Endodermal cell (in vitro differentiated cells): ENCODE measurements at regions not wholly inside any gene's neighbourhood (a gene's known extent, or its start where the extent isn't known, plus 50 kb on each side); places are given as distances from the start of the nearest gene placed in this dataset.
A peak's percentile ranks its signal among the peaks of the same experiment; 100 is the strongest.
"Not testable (repeated sequence)": the region's sequence is repeated elsewhere in the genome, so short reads cannot be mapped to it uniquely, and the experiment has no call there.

ENCODE experiments used
- DNase-seq: peaks from one replicate; pipeline ENCODE4 v3.0.0-alpha.2; 2017
- H3K27ac ChIP-seq: 2 replicates; pipeline ENCODE4 v1.5.1; 2013; ENCODE audit warnings: mild to moderate bottlenecking, low read depth, low read length, moderate library complexity
- H3K27me3 ChIP-seq: 2 replicates; pipeline ENCODE4 v1.6.1; 2013; ENCODE audit warnings: mild to moderate bottlenecking, low read length, moderate library complexity; ENCODE audit not compliant: insufficient read depth, control insufficient read depth, poor library complexity, severe bottlenecking
- H3K36me3 ChIP-seq: 2 replicates; pipeline ENCODE4 v1.7.0; 2013; ENCODE audit warnings: mild to moderate bottlenecking, low read length, moderate library complexity; ENCODE audit not compliant: control insufficient read depth, insufficient read depth
- H3K4me1 ChIP-seq: one replicate; pipeline ENCODE4 v1.7.0; 2013; ENCODE audit warnings: low read length; ENCODE audit not compliant: control insufficient read depth, insufficient read depth
- H3K4me3 ChIP-seq: 2 replicates; pipeline ENCODE4 v1.5.1; 2013; ENCODE audit warnings: mild to moderate bottlenecking, low read length, moderate library complexity
- H3K9ac ChIP-seq: 2 replicates; pipeline ENCODE4 v1.6.1; 2013; ENCODE audit warnings: mild to moderate bottlenecking, low read length, moderate library complexity; ENCODE audit not compliant: poor library complexity, severe bottlenecking; ENCODE audit errors: extremely low read depth
- H3K9me3 ChIP-seq: 2 replicates; pipeline ENCODE4 v1.6.1; 2013; ENCODE audit warnings: mild to moderate bottlenecking, low read length, moderate library complexity; ENCODE audit not compliant: control insufficient read depth
- H3K27ac Mint-ChIP-seq: 2 replicates; pipeline ENCODE4 v1.8.0; 2020; ENCODE audit warnings: mixed read lengths
- H3K27me3 Mint-ChIP-seq: 2 replicates; pipeline ENCODE4 v1.8.0; 2021; ENCODE audit warnings: mild to moderate bottlenecking, mixed read lengths; ENCODE audit not compliant: insufficient read depth
- H3K36me3 Mint-ChIP-seq: 2 replicates; pipeline ENCODE4 v1.8.0; 2020; ENCODE audit warnings: low read depth, mixed read lengths
- H3K4me1 Mint-ChIP-seq: 2 replicates; pipeline ENCODE4 v1.8.0; 2020; ENCODE audit warnings: mixed read lengths
- H3K4me3 Mint-ChIP-seq: 2 replicates; pipeline ENCODE4 v1.8.0; 2020; ENCODE audit warnings: mild to moderate bottlenecking, moderate library complexity, mixed read lengths
- H3K9me3 Mint-ChIP-seq: 2 replicates; pipeline ENCODE4 v1.8.0; 2020; ENCODE audit warnings: mild to moderate bottlenecking, mixed read lengths
- WGBS, 2 experiments: methylation state at CpG; one replicate each; pipeline versions ENCODE4 v1.1.5 to v1.1.7; 2013; ENCODE audit warnings: missing lambda C conversion rate in 2 of 2, mixed read lengths in 1 of 2; ENCODE audit not compliant: insufficient coverage in 1 of 2, insufficient read length in 1 of 2; 5-methylcytosine and 5-hydroxymethylcytosine counted together
- TF ChIP-seq, protein P1 (sequence below): fragments of 200-600 bp; sonication (generic); conservative IDR thresholded peaks from 2 replicates; pipeline ENCODE4 v1.5.0; 2021; ENCODE audit warnings: antibody characterized with exemption, mild to moderate bottlenecking

DNA sequence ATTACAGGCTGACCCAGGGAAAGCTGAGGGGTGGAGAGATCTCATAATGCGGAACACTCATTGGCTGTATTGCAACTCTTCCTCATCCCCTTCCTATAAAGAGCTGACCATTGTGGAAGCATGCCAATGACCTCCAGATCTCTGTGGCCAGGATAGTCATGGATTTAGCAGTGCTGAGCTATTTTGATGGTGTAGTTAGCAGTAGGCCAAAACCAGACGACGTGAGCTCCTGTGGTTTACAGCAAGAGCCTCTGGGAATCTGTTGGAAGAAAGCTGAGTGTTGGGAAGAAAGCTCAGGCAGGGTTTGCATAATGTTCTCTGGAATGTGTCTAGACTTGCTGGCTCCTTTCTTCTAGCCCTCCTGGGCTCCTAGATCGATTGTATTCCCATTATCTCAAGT is 187.5 kb upstream of the GPC6 start:
- H3K9me3 ChIP-seq, result peaks cover 24% of the 10 kb centered on the region
- TF ChIP-seq, protein P1, sequence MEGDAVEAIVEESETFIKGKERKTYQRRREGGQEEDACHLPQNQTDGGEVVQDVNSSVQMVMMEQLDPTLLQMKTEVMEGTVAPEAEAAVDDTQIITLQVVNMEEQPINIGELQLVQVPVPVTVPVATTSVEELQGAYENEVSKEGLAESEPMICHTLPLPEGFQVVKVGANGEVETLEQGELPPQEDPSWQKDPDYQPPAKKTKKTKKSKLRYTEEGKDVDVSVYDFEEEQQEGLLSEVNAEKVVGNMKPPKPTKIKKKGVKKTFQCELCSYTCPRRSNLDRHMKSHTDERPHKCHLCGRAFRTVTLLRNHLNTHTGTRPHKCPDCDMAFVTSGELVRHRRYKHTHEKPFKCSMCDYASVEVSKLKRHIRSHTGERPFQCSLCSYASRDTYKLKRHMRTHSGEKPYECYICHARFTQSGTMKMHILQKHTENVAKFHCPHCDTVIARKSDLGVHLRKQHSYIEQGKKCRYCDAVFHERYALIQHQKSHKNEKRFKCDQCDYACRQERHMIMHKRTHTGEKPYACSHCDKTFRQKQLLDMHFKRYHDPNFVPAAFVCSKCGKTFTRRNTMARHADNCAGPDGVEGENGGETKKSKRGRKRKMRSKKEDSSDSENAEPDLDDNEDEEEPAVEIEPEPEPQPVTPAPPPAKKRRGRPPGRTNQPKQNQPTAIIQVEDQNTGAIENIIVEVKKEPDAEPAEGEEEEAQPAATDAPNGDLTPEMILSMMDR, result no peak
- H3K27ac ChIP-seq, result no peak overlapping the region
- H3K27me3 ChIP-seq, result no peaks in the 10 kb centered on the region
- H3K36me3 ChIP-seq, result no peaks in the 10 kb centered on the region
- no peak overlapping the region for H3K27ac Mint-ChIP-seq
- no peaks in the 10 kb centered on the region for H3K27me3 Mint-ChIP-seq
- no peak for DNase-seq
- no peak overlapping the region for H3K4me3 Mint-ChIP-seq
- peaks cover 21% of the 10 kb centered on the region for H3K4me1 Mint-ChIP-seq
- peaks cover 8% of the 10 kb centered on the region for H3K36me3 Mint-ChIP-seq
- H3K4me3 ChIP-seq, result peak overlapping the region; percentile 60
- 90 to 100% methylated on average over 3 to 4 of the region's 4 CpGs for WGBS, 2 experiments
- no peaks in the 10 kb centered on the region for H3K4me1 ChIP-seq
- H3K9me3 Mint-ChIP-seq, result peaks cover 26% of the 10 kb centered on the region
- H3K9ac ChIP-seq, result no peak overlapping the region

DNA sequence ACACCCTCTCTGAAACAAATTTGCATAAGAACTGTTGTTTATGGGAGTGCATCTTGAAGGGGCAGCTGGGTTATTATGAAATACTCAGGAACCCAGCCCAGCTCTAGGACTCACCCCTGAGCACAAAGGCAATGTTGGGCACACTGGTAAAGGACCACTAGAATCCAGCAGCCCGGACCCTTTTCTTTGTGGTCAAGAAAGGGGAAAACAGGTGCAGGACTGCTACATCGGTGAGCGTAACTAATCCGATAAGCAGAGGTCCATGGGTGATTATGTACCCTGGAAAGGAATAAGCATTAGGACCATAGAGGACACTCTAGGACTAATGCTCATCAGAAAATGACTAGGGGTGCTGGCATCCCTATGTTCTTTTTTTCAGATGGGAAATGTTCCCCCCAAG is 185.0 kb upstream of the GPC6 start:
- H3K4me3 ChIP-seq, H3K36me3 Mint-ChIP-seq, DNase-seq, H3K27ac ChIP-seq, H3K27me3 ChIP-seq, H3K4me1 ChIP-seq, H3K36me3 ChIP-seq, H3K9ac ChIP-seq, H3K27me3 Mint-ChIP-seq: not testable (repeated sequence)
- Mint-ChIP-seq H3K9me3 (peaks cover 26% of the 10 kb centered on the region), H3K4me1 (peaks cover 21% of the 10 kb centered on the region), H3K4me3 (peak overlapping the region; percentile 5), H3K27ac (peak overlapping the region; percentile 58)
- H3K9me3 ChIP-seq, result peaks cover 32% of the 10 kb centered on the region
- 97 to 100% methylated on average over 3 to 4 of the region's 4 CpGs for WGBS, 2 experiments

DNA sequence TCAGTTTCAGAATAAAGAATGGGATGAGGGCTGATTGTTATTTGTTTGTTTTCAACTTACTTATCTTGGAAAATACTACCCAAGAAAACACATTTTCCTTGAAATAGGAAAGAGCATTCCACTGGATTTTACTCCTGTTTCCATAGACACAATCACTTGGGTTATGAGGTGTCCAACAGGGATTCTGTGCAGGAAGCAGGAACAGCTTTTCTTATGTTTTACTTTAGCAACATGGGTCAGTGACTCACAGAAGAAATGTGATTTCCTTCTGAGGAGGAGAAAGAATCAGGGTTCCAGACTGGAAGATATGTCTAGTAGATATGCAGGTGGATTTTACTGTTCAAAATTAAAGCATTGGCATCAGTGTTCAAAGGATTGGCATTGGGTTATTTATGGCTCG is 180.8 kb upstream of the GPC6 start:
- Histone ChIP-seq H3K27me3 (no peaks in the 10 kb centered on the region), H3K9me3 (peaks cover 40% of the 10 kb centered on the region), H3K4me1 (no peaks in the 10 kb centered on the region), H3K27ac (no peak overlapping the region), H3K36me3 (no peaks in the 10 kb centered on the region), H3K4me3 (no peak overlapping the region), H3K9ac (no peak overlapping the region)
- no peak for DNase-seq
- H3K4me3 Mint-ChIP-seq, result no peak overlapping the region
- peaks cover 26% of the 10 kb centered on the region for H3K9me3 Mint-ChIP-seq
- H3K36me3 Mint-ChIP-seq, result peaks cover 8% of the 10 kb centered on the region
- peaks cover 16% of the 10 kb centered on the region for H3K4me1 Mint-ChIP-seq
- H3K27ac Mint-ChIP-seq, result no peak overlapping the region
- H3K27me3 Mint-ChIP-seq, result no peaks in the 10 kb centered on the region
- TF ChIP-seq, protein P1, result no peak
- 94 to 100% methylated on average over 1 of the region's 1 CpG for WGBS, 2 experiments

DNA sequence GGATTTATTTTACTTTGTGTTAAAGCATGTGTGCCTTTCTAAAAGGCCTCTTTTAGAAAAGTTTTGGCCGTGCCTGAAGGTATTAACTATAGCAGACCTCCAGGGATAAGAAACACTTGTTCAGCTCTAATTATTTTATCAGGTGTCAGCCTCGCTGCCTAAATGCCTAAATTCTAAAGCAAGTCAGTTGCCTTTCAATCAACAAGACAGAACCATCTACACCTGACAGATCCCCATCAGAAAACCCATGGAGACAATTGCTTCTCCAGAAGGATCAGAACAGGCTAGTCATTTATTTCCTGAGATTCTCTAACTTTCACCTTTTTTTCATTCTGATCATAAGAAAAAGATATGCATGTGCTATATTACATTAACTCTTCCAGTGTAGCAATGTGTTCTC is 171.4 kb upstream of the GPC6 start:
- DNase-seq, result no peak
- H3K27me3 ChIP-seq, result no peaks in the 10 kb centered on the region
- Mint-ChIP-seq H3K9me3 (peaks cover 2% of the 10 kb centered on the region), H3K27ac (peak overlapping the region; percentile 2), H3K4me3 (no peak overlapping the region), H3K27me3 (no peaks in the 10 kb centered on the region), H3K36me3 (no peaks in the 10 kb centered on the region), H3K4me1 (peaks cover 29% of the 10 kb centered on the region)
- no peak overlapping the region for H3K9ac ChIP-seq
- WGBS, 2 experiments, result 48 to 100% methylated on average over 1 to 2 of the region's 2 CpGs
- H3K4me1 ChIP-seq, result no peaks in the 10 kb centered on the region
- TF ChIP-seq, protein P1, result no peak
- H3K4me3 ChIP-seq, result no peak overlapping the region
- no peak overlapping the region for H3K27ac ChIP-seq
- no peaks in the 10 kb centered on the region for H3K9me3 ChIP-seq
- H3K36me3 ChIP-seq, result no peaks in the 10 kb centered on the region
